GM20000 (cell line): ENCODE measurements at regions not wholly inside any gene's neighbourhood (a gene's known extent, or its start where the extent isn't known, plus 50 kb on each side); places are given as distances from the start of the nearest gene placed in this dataset.

Source experiments
- DNase-seq: peaks from one replicate; pipeline ENCODE4 v3.0.0; 2012; ENCODE audit warnings: low spot score
- CTCF ChIP-seq: IDR thresholded peaks from 2 replicates; pipeline ENCODE4 v1.5.1; 2012; ENCODE audit warnings: mild to moderate bottlenecking, control low read depth; ENCODE audit errors: extremely low read depth, missing control alignments

DNA sequence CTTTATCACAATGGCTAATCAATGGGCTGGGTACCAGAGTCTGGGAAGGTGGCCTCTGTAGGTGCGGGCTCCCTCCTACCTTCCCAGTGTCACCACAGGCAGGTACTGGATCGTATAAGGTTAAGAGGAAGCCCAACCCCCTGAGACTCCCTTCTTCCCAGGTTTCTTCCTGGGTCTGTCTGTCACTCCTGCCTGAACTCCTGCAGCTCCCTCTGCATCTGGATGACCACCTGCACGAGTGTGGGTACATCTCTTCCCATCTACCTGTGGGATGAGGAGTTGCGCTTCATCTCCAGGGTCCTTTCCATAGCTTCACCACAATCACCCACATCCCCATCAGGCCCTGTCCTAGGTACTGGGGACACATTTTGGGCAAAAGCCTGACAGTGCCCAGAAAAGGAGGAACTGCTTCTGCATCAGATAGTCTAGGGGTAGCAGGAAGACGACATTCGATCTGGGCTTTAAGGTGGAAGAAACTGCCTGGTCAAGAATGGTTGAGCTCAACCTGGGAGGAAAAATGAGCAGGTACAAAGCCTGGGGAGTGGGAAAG, 112.2 kb upstream of the ALDH1B1 start:
- DNase-seq = no peak

GRCh38 chr9:38278931-38279679, 113.4 kb upstream of the ALDH1B1 start:
- no peak for TF ChIP-seq CTCF

More for the DNA sequence above, 112.2 kb upstream of the ALDH1B1 start:
- TF ChIP-seq CTCF = no peak

DNA sequence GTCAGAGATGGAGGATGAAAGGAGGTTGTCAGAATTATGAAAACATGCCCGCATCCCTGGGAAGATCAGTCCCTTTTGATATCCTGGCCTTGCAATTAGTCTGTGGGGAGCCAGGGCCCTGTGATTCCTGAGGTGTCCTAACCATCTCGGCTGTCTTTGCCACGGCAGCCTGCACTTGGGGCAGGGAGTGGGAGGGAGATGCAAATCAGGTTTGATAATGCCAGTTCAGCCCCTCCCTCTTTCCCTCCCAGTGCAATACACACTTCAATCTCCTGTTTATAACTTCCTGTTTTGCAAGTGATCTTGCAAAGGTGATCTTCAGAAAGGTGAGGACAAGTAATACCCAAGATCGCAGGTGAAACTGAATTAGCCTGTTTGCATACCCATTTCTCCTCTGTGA, 114.0 kb upstream of the ALDH1B1 start:
- no peak for DNase-seq
- no peak for TF ChIP-seq CTCF

More at GRCh38 chr9:38278931-38279679, 113.4 kb upstream of the ALDH1B1 start:
- DNase-seq = no peak

GRCh38 chr9:38277601-38278200, 114.8 kb upstream of the ALDH1B1 start:
- no peak for DNase-seq
- TF ChIP-seq CTCF = no peak

- no peak for DNase-seq
- TF ChIP-seq CTCF = no peak
Observed at GRCh38 chr9:38276771-38277439, 115.6 kb upstream of the ALDH1B1 start.

GRCh38 chr9:38274800-38275199, 117.7 kb upstream of the ALDH1B1 start:
- TF ChIP-seq CTCF = no peak
- no peak for DNase-seq

DNA sequence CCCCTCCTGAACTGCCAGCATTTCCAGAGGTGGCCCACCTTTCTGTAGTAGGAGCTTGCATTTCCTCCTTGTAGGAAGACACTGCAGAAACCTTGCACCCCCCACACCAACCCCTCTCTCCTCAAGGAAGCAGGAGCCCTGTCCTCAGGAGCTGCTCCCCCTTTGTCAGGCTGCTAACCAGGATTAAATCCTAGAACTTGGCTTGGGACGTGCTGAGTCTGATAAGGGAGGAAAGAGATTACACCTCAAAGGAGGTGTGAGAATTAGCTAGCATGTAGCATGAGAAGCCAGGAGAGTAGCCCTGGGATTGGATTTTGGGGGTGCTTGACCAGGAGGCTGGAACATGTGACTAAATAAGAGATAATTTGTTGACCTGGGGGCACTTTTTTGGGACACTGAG, 119.8 kb upstream of the ALDH1B1 start:
- TF ChIP-seq CTCF = no peak
- no peak for DNase-seq
